Hematopoietic multipotent progenitor cell treated with erythropoietin and hydrocortisone succinate and interleukin-3 and kit ligand, for 4 days (in vitro differentiated cells): ENCODE measurements at regions not wholly inside any gene's neighbourhood (a gene's known extent, or its start where the extent isn't known, plus 50 kb on each side); places are given as distances from the start of the nearest gene placed in this dataset.
"Not testable (repeated sequence)": the region's sequence is repeated elsewhere in the genome, so short reads cannot be mapped to it uniquely, and the experiment has no call there.

Source experiments
- DNase-seq: peaks from one replicate; pipeline ENCODE4 v3.0.0-alpha.2; 2015

GRCh38 chr12:73731658-73732057, 806.0 kb upstream of the ATXN7L3B start:
- no peak for DNase-seq

- DNase-seq: no peak
These were observed 768.3 kb upstream of the ATXN7L3B start for GRCh38 chr12:73769337-73769736.

GRCh38 chr12:73798523-73798922, 739.1 kb upstream of the ATXN7L3B start:
- DNase-seq: no peak

GRCh38 chr12:73815072-73815645, 722.5 kb upstream of the ATXN7L3B start:
- DNase-seq: no peak

- DNase-seq: no peak
These were observed 720.5 kb upstream of the ATXN7L3B start for GRCh38 chr12:73817161-73817560.

- no peak for DNase-seq
These were observed 703.9 kb upstream of the ATXN7L3B start for GRCh38 chr12:73833746-73834145.

- DNase-seq: no peak
These were observed 695.7 kb upstream of the ATXN7L3B start for GRCh38 chr12:73841963-73842362.

GRCh38 chr12:73863546-73863945, 674.1 kb upstream of the ATXN7L3B start:
- no peak for DNase-seq

GRCh38 chr12:73867147-73867546, 670.5 kb upstream of the ATXN7L3B start:
- DNase-seq: no peak

GRCh38 chr12:73877291-73877690, 660.3 kb upstream of the ATXN7L3B start:
- DNase-seq: not testable (repeated sequence)

- no peak for DNase-seq
These were observed 645.4 kb upstream of the ATXN7L3B start for GRCh38 chr12:73892201-73892600.

- DNase-seq: no peak
These were observed 639.0 kb upstream of the ATXN7L3B start for GRCh38 chr12:73898645-73899044.

- DNase-seq: no peak
These were observed 635.4 kb upstream of the ATXN7L3B start for GRCh38 chr12:73902260-73902659.

GRCh38 chr12:73906757-73907156, 630.9 kb upstream of the ATXN7L3B start:
- no peak for DNase-seq

- DNase-seq: peak; percentile 4
These were observed 601.8 kb upstream of the ATXN7L3B start for GRCh38 chr12:73935817-73936216.

GRCh38 chr12:73947326-73948026, 590.2 kb upstream of the ATXN7L3B start:
- no peak for DNase-seq

GRCh38 chr12:73950507-73950906, 587.1 kb upstream of the ATXN7L3B start:
- DNase-seq: no peak

GRCh38 chr12:73951956-73952703, 585.5 kb upstream of the ATXN7L3B start:
- no peak for DNase-seq

GRCh38 chr12:73964641-73965040, 573.0 kb upstream of the ATXN7L3B start:
- DNase-seq: no peak

GRCh38 chr12:73973486-73973885, 564.1 kb upstream of the ATXN7L3B start:
- DNase-seq: no peak

GRCh38 chr12:73984552-73984951, 553.1 kb upstream of the ATXN7L3B start:
- no peak for DNase-seq

GRCh38 chr12:73991138-73991537, 546.5 kb upstream of the ATXN7L3B start:
- no peak for DNase-seq

GRCh38 chr12:73998894-73999293, 538.7 kb upstream of the ATXN7L3B start:
- DNase-seq: no peak

GRCh38 chr12:74015118-74015517, 522.5 kb upstream of the ATXN7L3B start:
- DNase-seq: no peak
